ENCODE measurements at regions not wholly inside any gene's neighbourhood (a gene's known extent, or its start where the extent isn't known, plus 50 kb on each side); places are given as distances from the start of the nearest gene placed in this dataset.

- no peak for DNase-seq (ENCODE audit: low spot score)
Measured at GRCh38 chr18:29225351-29225750, 1048.4 kb upstream of the CDH2 start.

GRCh38 chr18:29218091-29218490 lies 1041.2 kb upstream of the CDH2 start:
- no peak for DNase-seq (ENCODE audit: low spot score)

- peak; percentile 45 for DNase-seq (ENCODE audit: low spot score)
Measured at GRCh38 chr18:29217124-29217915, 1040.4 kb upstream of the CDH2 start.

GRCh38 chr18:29198834-29199233 lies 1021.9 kb upstream of the CDH2 start:
- no peak for DNase-seq (ENCODE audit: low spot score)

GRCh38 chr18:29196307-29196706 lies 1019.4 kb upstream of the CDH2 start:
- no peak for DNase-seq (ENCODE audit: low spot score)

- peak; percentile 65 for DNase-seq (ENCODE audit: low spot score)
Measured at GRCh38 chr18:29191263-29191662, 1014.3 kb upstream of the CDH2 start.

GRCh38 chr18:29188760-29189159 lies 1011.8 kb upstream of the CDH2 start:
- no peak for DNase-seq (ENCODE audit: low spot score)

GRCh38 chr18:29185801-29186200 lies 1008.9 kb upstream of the CDH2 start:
- no peak for DNase-seq (ENCODE audit: low spot score)

GRCh38 chr18:29184654-29185053 lies 1007.7 kb upstream of the CDH2 start:
- DNase-seq (ENCODE audit: low spot score), result no peak

GRCh38 chr18:29181151-29181901 lies 1004.4 kb upstream of the CDH2 start:
- DNase-seq (ENCODE audit: low spot score), result no peak

- DNase-seq (ENCODE audit: low spot score), result no peak
Measured at GRCh38 chr18:29176681-29177080, 999.8 kb upstream of the CDH2 start.

- DNase-seq (ENCODE audit: low spot score), result peak; percentile 27
Measured at GRCh38 chr18:29174891-29175290, 998.0 kb upstream of the CDH2 start.

- DNase-seq (ENCODE audit: low spot score), result no peak
Measured at GRCh38 chr18:29172756-29173067, 995.8 kb upstream of the CDH2 start.

GRCh38 chr18:29171892-29172755 lies 995.2 kb upstream of the CDH2 start:
- DNase-seq (ENCODE audit: low spot score), result no peak

GRCh38 chr18:29169599-29169998 lies 992.7 kb upstream of the CDH2 start:
- no peak for DNase-seq (ENCODE audit: low spot score)

GRCh38 chr18:29164993-29165599 lies 988.2 kb upstream of the CDH2 start:
- no peak for DNase-seq (ENCODE audit: low spot score)

- no peak for DNase-seq (ENCODE audit: low spot score)
Measured at GRCh38 chr18:29164020-29164706, 987.2 kb upstream of the CDH2 start.

- DNase-seq (ENCODE audit: low spot score), result no peak
Measured at GRCh38 chr18:29163596-29163995, 986.7 kb upstream of the CDH2 start.

- DNase-seq (ENCODE audit: low spot score), result no peak
Measured at GRCh38 chr18:29161429-29161828, 984.5 kb upstream of the CDH2 start.

GRCh38 chr18:29160170-29160569 lies 983.2 kb upstream of the CDH2 start:
- no peak for DNase-seq (ENCODE audit: low spot score)

GRCh38 chr18:29157905-29158304 lies 981.0 kb upstream of the CDH2 start:
- no peak for DNase-seq (ENCODE audit: low spot score)
